IMR-90 (cell line): ENCODE measurements at regions not wholly inside any gene's neighbourhood (a gene's known extent, or its start where the extent isn't known, plus 50 kb on each side); places are given as distances from the start of the nearest gene placed in this dataset.

Source experiments
- ATAC-seq: fragments of 200-7000 bp; cut with Tn5 transposase; 2 replicates; pipeline ENCODE4 v1.9.1; 2020; ENCODE audit warnings: low read depth, mild to moderate bottlenecking, moderate library complexity
- BruUV-seq: library from RNA; stranded (reverse); fragments of 400-500 nt; replicated peaks from 2 replicates; lab custom pipeline; 2021; lab: Mats Ljungman, UMichigan
- CTCF ChIA-PET: fragments of 300-600 bp; formaldehyde crosslinking; extraction: SDS; loops from one replicate; lab custom pipeline; 2021; ENCODE audit warnings: antibody characterized with exemption; lab: Yijun Ruan, JAX
- POLR2A ChIA-PET: fragments of 300-600 bp; sonication (Branson Sonifier 250); formaldehyde crosslinking; loops from one replicate; lab custom pipeline; 2022; ENCODE audit warnings: antibody characterized with exemption; ENCODE audit not compliant: unreplicated experiment; lab: Charles Lee
- DNase-seq: peaks from one replicate; pipeline ENCODE4 v3.0.0; 2013
- H2AFZ ChIP-seq: replicated peaks from 2 replicates; pipeline ENCODE3; 2013; ENCODE audit warnings: low read length, mild to moderate bottlenecking; ENCODE audit not compliant: poor library complexity
- H2AK5ac ChIP-seq: 2 replicates; pipeline ENCODE4 v1.6.1; 2013; ENCODE audit warnings: low read depth, low read length, inconsistent platforms
- H2AK9ac ChIP-seq: replicated peaks from 2 replicates; pipeline ENCODE3; 2013; ENCODE audit warnings: mild to moderate bottlenecking, low read depth, low read length, moderate library complexity; ENCODE audit not compliant: poor library complexity
- H2BK120ac ChIP-seq: 2 replicates; pipeline ENCODE4 v1.6.1; 2013; ENCODE audit warnings: low read depth, low read length, inconsistent platforms
- H2BK15ac ChIP-seq: 3 replicates; pipeline ENCODE4 v1.6.1; 2013; ENCODE audit warnings: low read depth, low read length, inconsistent platforms
- H2BK20ac ChIP-seq: 2 replicates; pipeline ENCODE4 v1.6.1; 2013; ENCODE audit warnings: low read depth, mild to moderate bottlenecking, inconsistent platforms, low read length, moderate library complexity
- H2BK5ac ChIP-seq: 2 replicates; pipeline ENCODE4 v1.6.1; 2013; ENCODE audit warnings: mild to moderate bottlenecking, low read depth, low read length, inconsistent platforms; ENCODE audit not compliant: poor library complexity, severe bottlenecking
- H3K14ac ChIP-seq: replicated peaks from 2 replicates; pipeline ENCODE4 v1.6.1; 2013; ENCODE audit warnings: low read depth, low read length, inconsistent platforms
- H3K18ac ChIP-seq: 2 replicates; pipeline ENCODE4 v1.6.1; 2013; ENCODE audit warnings: low read depth, low read length, control low read depth
- H3K23ac ChIP-seq: 2 replicates; pipeline ENCODE4 v1.6.1; 2013; ENCODE audit warnings: low read depth, low read length, inconsistent platforms
- H3K27ac ChIP-seq: 2 replicates; pipeline ENCODE4 v1.5.1; 2013; ENCODE audit warnings: mild to moderate bottlenecking, control low read depth, low read length; ENCODE audit not compliant: insufficient read depth
- H3K27me3 ChIP-seq: 2 replicates; pipeline ENCODE4 v1.6.1; 2013; ENCODE audit warnings: low read length; ENCODE audit not compliant: control insufficient read depth, insufficient read depth
- H3K36me3 ChIP-seq: 2 replicates; pipeline ENCODE4 v1.6.1; 2013; ENCODE audit warnings: low read length, mixed read lengths; ENCODE audit not compliant: control insufficient read depth, insufficient read depth
- H3K4ac ChIP-seq: 2 replicates; pipeline ENCODE4 v1.6.1; 2013; ENCODE audit warnings: low read depth, low read length, inconsistent platforms
- H3K4me1 ChIP-seq: 2 replicates; pipeline ENCODE4 v1.6.1; 2013; ENCODE audit warnings: low read length, mixed read lengths; ENCODE audit not compliant: control insufficient read depth, insufficient read depth
- H3K4me2 ChIP-seq: 2 replicates; pipeline ENCODE4 v1.6.1; 2013; ENCODE audit warnings: low read depth, mild to moderate bottlenecking, control low read depth, low read length, moderate library complexity
- H3K4me3 ChIP-seq: 2 replicates; pipeline ENCODE4 v1.5.1; 2013; ENCODE audit warnings: low read depth, mild to moderate bottlenecking, control low read depth, low read length, moderate library complexity; ENCODE audit not compliant: insufficient read depth
- H3K56ac ChIP-seq: 2 replicates; pipeline ENCODE4 v1.6.1; 2013; ENCODE audit warnings: low read length, inconsistent platforms; ENCODE audit not compliant: insufficient read depth; ENCODE audit errors: extremely low read depth
- H3K79me1 ChIP-seq, 2 experiments: 2 replicates each; pipeline ENCODE4 v1.6.1; 2013; ENCODE audit warnings: low read length in 2 of 2, inconsistent platforms in 1 of 2, low read depth in 1 of 2
- H3K9ac ChIP-seq: 2 replicates; pipeline ENCODE4 v1.6.1; 2013; ENCODE audit warnings: low read depth, low read length, control low read depth
- H3K9me1 ChIP-seq: 2 replicates; pipeline ENCODE4 v1.6.1; 2013; ENCODE audit warnings: low read length, inconsistent platforms; ENCODE audit not compliant: insufficient read depth
- H3K9me3 ChIP-seq: 2 replicates; pipeline ENCODE4 v1.6.1; 2013; ENCODE audit warnings: low read length; ENCODE audit not compliant: control insufficient read depth, insufficient read depth
- H4K20me1 ChIP-seq: 2 replicates; pipeline ENCODE4 v1.6.1; 2013; ENCODE audit warnings: low read length, inconsistent platforms; ENCODE audit not compliant: insufficient read depth
- H4K5ac ChIP-seq: 2 replicates; pipeline ENCODE4 v1.6.1; 2013; ENCODE audit warnings: mild to moderate bottlenecking, low read depth, low read length, control low read depth
- H4K8ac ChIP-seq, 2 experiments: 2 replicates each; pipeline ENCODE4 v1.6.1; 2013; ENCODE audit warnings: low read depth in 2 of 2, low read length in 2 of 2, control low read depth in 1 of 2, inconsistent platforms in 1 of 2
- H4K91ac ChIP-seq: 2 replicates; pipeline ENCODE4 v1.6.1; 2013; ENCODE audit warnings: low read depth, low read length, inconsistent platforms; ENCODE audit not compliant: insufficient read depth
- BHLHE40 ChIP-seq: fragments of 150-350 bp; IDR thresholded peaks from 2 replicates; pipeline ENCODE4 v1.6.1; 2016; ENCODE audit warnings: mild to moderate bottlenecking, low read depth, low read length
- CEBPB ChIP-seq: IDR thresholded peaks from 2 replicates; pipeline ENCODE4 v1.6.1; 2012; ENCODE audit warnings: low read depth, low read length, improper control_type of control experiment
- CHD1 ChIP-seq: IDR thresholded peaks from 2 replicates; pipeline ENCODE4 v1.6.1; 2012; ENCODE audit warnings: low read depth, low read length, improper control_type of control experiment
- CTCF ChIP-seq: conservative IDR thresholded peaks from 2 replicates; pipeline ENCODE4 v1.5.1; 2012; ENCODE audit warnings: mild to moderate bottlenecking, low read depth, low read length, improper control_type of control experiment
- FOS ChIP-seq: fragments of 150-350 bp; IDR thresholded peaks from 2 replicates; pipeline ENCODE4 v1.6.1; 2016; ENCODE audit warnings: low read depth, low read length
- MAFK ChIP-seq: IDR thresholded peaks from 2 replicates; pipeline ENCODE4 v1.6.1; 2012; ENCODE audit warnings: low read depth, low read length, improper control_type of control experiment
- MAZ ChIP-seq: IDR thresholded peaks from 2 replicates; pipeline ENCODE4 v1.6.1; 2012; ENCODE audit warnings: low read depth, mild to moderate bottlenecking, low read length, improper control_type of control experiment, moderate library complexity, borderline replicate concordance
- NFE2L2 ChIP-seq: fragments of 150-350 bp; IDR thresholded peaks from 2 replicates; pipeline ENCODE4 v1.6.1; 2016; ENCODE audit warnings: low read depth, mild to moderate bottlenecking, low read length
- POLR2A ChIP-seq: IDR thresholded peaks from 2 replicates; pipeline ENCODE4 v1.6.1; 2012; ENCODE audit warnings: mild to moderate bottlenecking, low read depth, low read length
- RCOR1 ChIP-seq: IDR thresholded peaks from 2 replicates; pipeline ENCODE4 v1.6.1; 2012; ENCODE audit warnings: mild to moderate bottlenecking, low read length, improper control_type of control experiment; ENCODE audit not compliant: insufficient replicate concordance
- RFX5 ChIP-seq: IDR thresholded peaks from 2 replicates; pipeline ENCODE4 v1.8.0; 2012; ENCODE audit warnings: low read depth, mild to moderate bottlenecking, low read length, moderate library complexity
- SMC3 ChIP-seq: fragments of 150-350 bp; IDR thresholded peaks from 2 replicates; pipeline ENCODE4 v1.6.1; 2016; ENCODE audit warnings: low read depth, mild to moderate bottlenecking, antibody characterized with exemption, low read length, moderate library complexity
- WGBS, 2 experiments: methylation state at CpG; one replicate each; pipeline versions ENCODE4 v1.1.5 to v1.1.7; 2013; ENCODE audit warnings: missing lambda C conversion rate in 2 of 2; ENCODE audit not compliant: insufficient read length in 1 of 2; ENCODE audit errors: extremely low coverage in 2 of 2; 5-methylcytosine and 5-hydroxymethylcytosine counted together
- dilution Hi-C: fragments of 300-500 bp; cut with HindIII; formaldehyde crosslinking; loops from one replicate; pipeline ENCODE4 v1.14.3; 2018; ENCODE audit warnings: low sequenced_read_pairs; ENCODE audit not compliant: unreplicated experiment
- in situ Hi-C: fragments of 300-500 bp; cut with MboI; formaldehyde crosslinking; loops from 3 replicates; pipeline ENCODE4 v1.14.3; 2019; ENCODE audit warnings: low sequenced_read_pairs, inconsistent platforms, mixed read lengths
- intact Hi-C: fragments of 100-400 bp; cut with micrococcal nuclease; formaldehyde crosslinking; loops from 2 replicates; pipeline ENCODE4 v1.10.0; 2022
- TF ChIP-seq, protein P1 (sequence below): fragments of 150-350 bp; IDR thresholded peaks from 2 replicates; pipeline ENCODE4 v1.6.1; 2017; ENCODE audit warnings: mild to moderate bottlenecking, antibody characterized with exemption, low read length, low read depth
- TF ChIP-seq, protein P2 (sequence below): fragments of 150-350 bp; IDR thresholded peaks from 2 replicates; pipeline ENCODE4 v1.6.1; 2016; ENCODE audit warnings: low read depth, mild to moderate bottlenecking, low read length, moderate library complexity, borderline replicate concordance

- no peak overlapping the region; the same call in 1 of the 2 replicates for H3K14ac ChIP-seq
- no peaks in the 10 kb centered on the region for H3K27me3 ChIP-seq
- peak overlapping the region; percentile 27 for H2BK120ac ChIP-seq
- H3K9me1 ChIP-seq = peaks cover 7% of the 10 kb centered on the region; the same call in 1 of the 2 replicates
- H3K9me3 ChIP-seq = no peaks in the 10 kb centered on the region
- ATAC-seq (no peak), DNase-seq (no peak)
- no peak overlapping the region for H3K23ac ChIP-seq
- H2AK5ac ChIP-seq = peak overlapping the region; percentile 33; the same call in 1 of the 2 replicates
- H3K27ac ChIP-seq = peak overlapping the region; percentile 63; the same call in 1 of the 2 replicates
- peak overlapping the region; percentile 57 for H4K91ac ChIP-seq
- peak overlapping the region; percentile 57 for H2BK5ac ChIP-seq
- H3K18ac ChIP-seq = peak overlapping the region; percentile 99
- ChIA-PET POLR2A (interaction anchor here (0.6 kb wide), 1 partner anchor 86 kb away, joined by 13 read pairs; no protein-coding TSS in a partner anchor), CTCF (no interaction called here)
- BruUV-seq = no TSS peak
- intact Hi-C loops (loop anchor here (10.0 kb wide), 1 partner anchor 192 kb away; no protein-coding TSS in a partner anchor), in situ Hi-C loops (no loop called here), dilution Hi-C loops (no loop called here)
- H2AFZ ChIP-seq = no peak overlapping the region
- peak overlapping the region; percentile 97 for H4K5ac ChIP-seq
- H4K8ac ChIP-seq = peak overlapping the region; percentile 27 to 41; a peak in 2 of 4 replicates
- H3K4me2 ChIP-seq = no peak overlapping the region
- H3K4me1 ChIP-seq = peaks cover 25% of the 10 kb centered on the region
- H4K20me1 ChIP-seq = no peaks in the 10 kb centered on the region
- H3K4ac ChIP-seq = peak overlapping the region; percentile 30
- H3K79me1 ChIP-seq = no peaks in the 10 kb centered on the region
- no CpG with 5 or more reads among the region's 2 CpGs for WGBS, 2 experiments
- H2BK20ac ChIP-seq = peak overlapping the region; percentile 11; the same call in 1 of the 2 replicates
- H2BK15ac ChIP-seq = peak overlapping the region; percentile 93; the same call in 1 of the 3 replicates
- no peak overlapping the region for H2AK9ac ChIP-seq
- no peak overlapping the region for H3K9ac ChIP-seq
- no peak overlapping the region for H3K4me3 ChIP-seq
- no peak overlapping the region for H3K56ac ChIP-seq
- H3K36me3 ChIP-seq = no peaks in the 10 kb centered on the region
- no peak for TF ChIP-seq FOS
- no peak for TF ChIP-seq SMC3
- TF ChIP-seq RFX5 = no peak
- no peak for TF ChIP-seq BHLHE40
- no peak for TF ChIP-seq MAZ
- no peak for TF ChIP-seq NFE2L2
- no peak for TF ChIP-seq CEBPB
- no peak for TF ChIP-seq MAFK
- TF ChIP-seq, protein P1, sequence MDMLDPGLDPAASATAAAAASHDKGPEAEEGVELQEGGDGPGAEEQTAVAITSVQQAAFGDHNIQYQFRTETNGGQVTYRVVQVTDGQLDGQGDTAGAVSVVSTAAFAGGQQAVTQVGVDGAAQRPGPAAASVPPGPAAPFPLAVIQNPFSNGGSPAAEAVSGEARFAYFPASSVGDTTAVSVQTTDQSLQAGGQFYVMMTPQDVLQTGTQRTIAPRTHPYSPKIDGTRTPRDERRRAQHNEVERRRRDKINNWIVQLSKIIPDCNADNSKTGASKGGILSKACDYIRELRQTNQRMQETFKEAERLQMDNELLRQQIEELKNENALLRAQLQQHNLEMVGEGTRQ = no peak
- TF ChIP-seq POLR2A = no peak
- TF ChIP-seq CTCF = no peak
- TF ChIP-seq, protein P2, sequence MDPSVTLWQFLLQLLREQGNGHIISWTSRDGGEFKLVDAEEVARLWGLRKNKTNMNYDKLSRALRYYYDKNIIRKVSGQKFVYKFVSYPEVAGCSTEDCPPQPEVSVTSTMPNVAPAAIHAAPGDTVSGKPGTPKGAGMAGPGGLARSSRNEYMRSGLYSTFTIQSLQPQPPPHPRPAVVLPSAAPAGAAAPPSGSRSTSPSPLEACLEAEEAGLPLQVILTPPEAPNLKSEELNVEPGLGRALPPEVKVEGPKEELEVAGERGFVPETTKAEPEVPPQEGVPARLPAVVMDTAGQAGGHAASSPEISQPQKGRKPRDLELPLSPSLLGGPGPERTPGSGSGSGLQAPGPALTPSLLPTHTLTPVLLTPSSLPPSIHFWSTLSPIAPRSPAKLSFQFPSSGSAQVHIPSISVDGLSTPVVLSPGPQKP = no peak
- TF ChIP-seq CHD1 = no peak
- no peak for TF ChIP-seq RCOR1
These were observed 613.4 kb upstream of the CFAP20DC start for GRCh38 chr3:59663076-59663850.
